HG02981 (cell line): ENCODE measurements at regions not wholly inside any gene's neighbourhood (a gene's known extent, or its start where the extent isn't known, plus 50 kb on each side); places are given as distances from the start of the nearest gene placed in this dataset.
"Not testable (repeated sequence)": the region's sequence is repeated elsewhere in the genome, so short reads cannot be mapped to it uniquely, and the experiment has no call there.

Experiments
- ATAC-seq: cut with Tn5 transposase; IDR thresholded peaks from one replicate; pipeline ENCODE4 v1.9.1; 2021; ENCODE audit warnings: mild to moderate bottlenecking, moderate library complexity; ENCODE audit not compliant: unreplicated experiment

- ATAC-seq = no peak
These were observed 486.6 kb upstream of the TENM3 start for GRCh38 chr4:181756451-181757095.

DNA sequence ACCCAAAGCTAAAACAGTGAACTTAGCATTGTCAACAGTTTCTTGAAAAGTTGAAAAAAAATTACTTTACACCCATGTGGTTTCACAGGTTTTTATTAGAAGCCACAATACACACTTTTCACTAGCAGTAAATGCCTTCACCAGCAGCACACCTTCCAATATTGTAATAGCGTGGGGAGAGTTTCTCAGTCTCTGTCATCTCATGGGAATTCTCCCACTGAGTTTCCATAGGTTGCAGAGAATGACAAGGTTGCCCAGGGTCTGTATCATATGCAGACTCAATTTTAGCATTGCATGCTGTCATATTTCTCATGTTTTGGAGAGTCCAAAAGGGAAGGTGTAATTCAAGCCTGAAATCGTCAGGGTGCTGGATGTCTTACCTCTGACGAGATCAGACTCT, 486.1 kb upstream of the TENM3 start:
- ATAC-seq = no peak

DNA sequence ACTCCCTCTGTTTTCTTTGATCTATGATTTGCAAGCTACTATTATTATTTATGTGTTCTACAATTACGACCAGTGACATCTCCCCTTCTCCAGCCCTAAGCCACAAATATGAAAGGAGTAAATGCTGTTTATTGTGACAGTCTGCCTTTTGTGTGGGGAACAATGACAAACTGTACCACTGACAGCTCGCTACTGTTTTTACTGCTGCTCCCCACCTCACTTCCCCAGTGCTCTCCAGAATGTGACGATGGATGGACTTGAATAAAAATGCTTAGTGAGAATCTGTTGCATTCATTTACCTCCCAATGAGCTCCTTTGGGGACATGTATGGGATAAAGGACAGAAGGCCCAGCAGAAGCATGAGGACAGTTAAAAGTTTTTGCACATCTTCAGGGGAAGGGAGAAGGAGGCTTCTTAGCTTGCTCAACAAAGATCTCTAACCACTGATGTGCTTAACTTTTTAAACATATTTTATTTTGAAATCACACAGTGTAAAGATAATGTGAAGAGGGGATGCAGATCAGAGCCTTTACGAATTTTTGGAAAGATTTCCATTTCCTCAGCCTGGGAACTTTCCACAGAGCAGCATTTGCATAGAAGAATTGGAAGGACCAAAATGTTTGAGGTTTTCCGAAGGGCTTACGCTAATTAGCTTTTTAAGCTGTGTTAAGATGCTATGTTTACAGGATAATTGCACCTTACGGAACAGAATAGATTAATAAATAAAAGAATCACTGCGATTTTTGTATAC, 485.1 kb upstream of the TENM3 start:
- no peak for ATAC-seq

DNA sequence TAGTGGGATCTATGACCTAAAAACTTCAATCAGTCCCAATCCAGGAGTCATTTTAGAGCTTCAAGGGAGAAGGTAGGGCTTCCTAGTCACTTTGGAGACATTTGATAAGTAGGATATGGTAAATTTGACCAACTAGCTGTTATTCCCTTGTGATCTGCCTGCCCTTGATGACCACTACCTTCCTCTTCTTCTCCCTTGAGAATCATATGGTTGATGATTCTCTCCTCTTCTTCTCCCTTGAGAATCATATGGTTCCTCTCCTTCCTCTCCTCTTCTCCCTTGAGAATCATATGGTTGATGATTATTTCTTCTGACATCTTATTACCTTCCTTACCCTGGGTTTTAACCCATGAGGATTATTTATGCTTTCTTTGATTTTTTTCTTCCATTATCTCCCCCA, 482.6 kb upstream of the TENM3 start:
- ATAC-seq = no peak

DNA sequence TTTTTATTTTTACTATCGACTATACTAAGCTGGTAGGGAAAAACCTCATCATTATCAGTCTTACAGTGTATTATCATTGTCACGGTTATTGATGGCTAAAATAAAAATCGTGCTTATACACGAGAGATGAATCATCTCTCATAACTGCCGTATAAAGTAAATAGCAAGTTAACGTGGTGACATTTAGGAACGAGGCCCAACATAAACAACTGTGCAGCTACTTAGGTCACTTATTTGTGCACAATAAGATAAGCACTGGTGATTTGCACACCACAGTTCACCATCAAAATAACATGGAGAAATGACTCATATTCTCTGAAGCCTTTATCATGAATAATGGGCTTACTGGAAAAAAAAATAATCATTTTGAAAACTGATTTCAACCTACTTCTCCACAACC, 482.0 kb upstream of the TENM3 start:
- no peak for ATAC-seq

DNA sequence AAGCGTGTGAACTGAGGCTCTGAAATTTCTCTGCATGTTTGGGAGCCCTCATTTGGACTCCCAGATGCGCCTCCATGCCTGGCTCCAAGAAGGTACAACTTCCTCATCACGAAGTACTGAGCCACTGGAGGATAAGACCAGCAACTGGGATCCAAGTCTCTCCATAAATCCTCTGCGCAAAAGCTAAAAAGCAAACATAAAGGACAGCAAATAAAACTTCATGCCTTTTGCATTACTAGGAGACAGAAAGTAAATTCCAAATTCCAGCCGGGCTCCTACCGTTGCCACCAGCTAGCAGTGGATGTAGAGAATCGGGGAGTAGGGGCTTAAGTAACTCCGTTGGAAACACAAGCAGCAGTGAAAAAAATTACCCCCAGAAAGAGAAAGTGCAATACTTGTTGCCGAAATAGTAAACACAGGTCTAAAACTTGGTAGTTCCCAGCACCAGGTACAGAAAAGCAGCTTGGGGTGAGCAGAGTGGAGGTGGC, 477.1 kb upstream of the TENM3 start:
- no peak for ATAC-seq

DNA sequence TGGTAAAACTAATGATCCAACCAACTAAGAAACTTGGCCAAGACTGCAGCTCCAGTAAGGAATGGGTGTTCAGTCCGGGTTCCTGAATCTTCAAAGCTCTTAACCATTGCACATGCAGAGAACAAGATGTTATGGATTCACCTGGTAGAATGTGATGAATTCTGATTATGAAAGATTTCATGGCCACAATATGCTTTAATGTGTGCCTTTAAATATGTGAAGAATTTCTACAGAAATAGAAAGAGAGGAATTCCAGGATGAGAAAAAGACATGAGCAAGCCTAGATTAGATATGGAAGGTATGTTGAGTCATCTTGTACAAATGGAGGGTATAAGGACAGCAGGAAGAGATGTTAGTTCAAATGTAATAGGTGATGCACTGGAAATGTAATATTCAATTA, 472.2 kb upstream of the TENM3 start:
- ATAC-seq = no peak

DNA sequence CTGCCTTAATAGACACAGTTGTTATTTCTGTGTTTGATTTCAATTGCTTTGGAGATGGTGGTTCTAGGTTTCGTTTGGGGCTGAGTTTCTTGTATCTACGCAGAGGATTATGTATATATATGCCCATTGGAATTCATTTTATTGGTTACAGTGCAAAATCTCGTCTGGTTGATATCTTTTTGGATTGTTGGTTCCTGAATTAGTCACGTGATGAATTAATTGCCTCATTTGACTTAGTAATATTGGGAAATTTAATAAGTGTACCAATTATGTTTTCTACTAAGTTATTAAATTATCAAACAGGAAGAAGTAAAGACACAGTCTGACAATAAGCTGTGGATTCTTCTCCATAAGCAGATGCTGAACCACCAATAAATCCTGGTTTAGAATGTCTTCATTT, 467.9 kb upstream of the TENM3 start:
- no peak for ATAC-seq

DNA sequence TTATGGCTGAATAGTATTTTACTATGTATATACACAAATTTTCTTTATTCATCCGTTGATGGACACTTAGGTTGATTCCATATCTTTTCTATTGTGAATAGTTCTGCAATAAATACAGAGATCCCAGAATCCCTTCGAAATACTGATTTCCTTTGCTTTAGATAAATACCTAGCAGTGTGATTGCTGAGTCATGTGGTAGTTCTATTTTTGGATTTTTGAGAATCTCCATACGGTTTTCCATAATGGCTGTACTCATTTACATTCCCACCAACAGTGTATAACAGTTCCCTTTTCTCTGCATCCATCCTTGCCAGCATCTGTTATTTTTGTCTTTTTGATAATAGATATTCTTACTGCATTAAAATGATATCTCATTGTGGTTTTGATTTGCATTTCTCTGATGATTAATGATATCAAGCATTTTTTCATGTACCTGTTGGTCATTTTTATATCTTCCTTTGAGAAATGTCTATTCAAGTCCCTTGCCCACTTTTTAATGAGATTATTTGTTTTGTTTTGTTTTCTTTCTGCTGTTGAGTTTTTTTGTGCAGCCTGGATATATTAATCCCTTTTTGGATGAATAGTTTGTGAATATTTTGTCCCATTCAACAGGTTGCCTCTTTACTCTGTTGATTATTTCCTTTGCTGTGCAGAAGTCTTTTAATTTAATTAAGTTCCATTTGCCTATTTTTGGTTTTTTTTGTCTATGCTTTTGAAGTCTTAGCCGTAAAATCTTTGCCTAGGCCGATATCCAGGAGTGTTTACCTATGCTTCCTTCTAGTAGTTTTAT, 466.7 kb upstream of the TENM3 start:
- ATAC-seq = no peak

- ATAC-seq = no peak
These were observed 465.7 kb upstream of the TENM3 start for GRCh38 chr4:181777518-181777917.

GRCh38 chr4:181784881-181785280, 458.3 kb upstream of the TENM3 start:
- no peak for ATAC-seq

GRCh38 chr4:181792641-181793040, 450.6 kb upstream of the TENM3 start:
- ATAC-seq = no peak

- no peak for ATAC-seq
These were observed 450.1 kb upstream of the TENM3 start for GRCh38 chr4:181793096-181793495.

DNA sequence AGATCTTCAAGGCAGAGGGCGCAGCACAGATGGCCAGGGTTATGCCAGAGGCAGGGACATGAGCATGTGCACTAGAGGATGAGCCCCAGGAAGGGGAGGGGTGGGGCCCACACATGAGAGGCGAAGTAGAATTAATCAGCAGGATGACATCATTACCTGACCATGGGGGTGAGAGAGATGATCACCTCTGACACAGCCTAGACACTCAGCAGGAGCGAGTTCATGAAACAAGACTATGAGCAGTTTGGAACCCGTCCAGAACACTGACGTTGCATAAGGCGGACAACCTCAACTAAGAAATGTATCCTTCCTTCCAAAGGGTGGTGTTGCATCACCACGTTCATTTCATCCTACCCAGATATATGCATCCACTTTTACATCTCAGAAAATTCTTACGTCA, 446.7 kb upstream of the TENM3 start:
- no peak for ATAC-seq

DNA sequence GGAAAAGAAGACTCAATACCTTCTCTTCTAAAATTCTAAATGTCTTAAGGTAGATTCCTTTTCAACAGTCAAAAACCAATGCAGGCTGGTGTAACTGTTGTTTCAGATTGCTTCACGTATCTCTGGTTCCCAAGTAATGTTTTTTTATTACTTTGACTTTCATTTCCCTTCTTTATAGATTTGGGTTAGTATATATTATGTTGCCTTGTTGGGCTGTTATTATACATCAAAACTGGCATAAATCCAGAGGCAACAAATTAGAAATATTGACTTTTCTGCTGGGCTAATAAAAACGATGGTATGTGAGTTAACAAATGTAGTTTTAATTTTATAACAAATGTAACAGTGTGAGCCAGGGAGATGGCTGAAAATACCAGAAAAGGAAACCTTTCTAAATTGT, 444.7 kb upstream of the TENM3 start:
- ATAC-seq = no peak

DNA sequence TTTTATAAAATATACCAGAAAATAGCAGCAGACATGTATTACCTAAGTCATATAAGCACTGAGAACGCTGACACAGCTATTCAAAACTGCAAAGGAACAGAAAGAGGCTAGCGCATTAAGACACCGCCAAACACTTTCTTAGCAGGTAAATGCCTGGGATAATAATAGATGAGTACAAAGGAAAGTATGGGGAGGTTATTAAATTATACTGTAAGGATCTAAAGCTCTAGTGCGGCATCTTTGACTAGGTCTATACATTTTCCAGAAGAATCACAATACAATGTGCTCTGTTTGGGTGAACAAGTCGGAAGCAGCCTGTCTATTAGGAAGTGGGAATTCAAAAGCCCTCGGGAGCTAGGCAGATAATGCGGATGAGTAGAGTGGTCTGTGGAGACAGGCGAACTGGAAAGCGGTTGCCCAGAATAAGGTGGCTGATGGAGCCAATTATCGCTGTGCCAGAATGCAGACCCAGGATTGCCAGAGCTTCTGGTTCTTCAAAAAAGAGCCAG, 443.6 kb upstream of the TENM3 start:
- ATAC-seq = no peak

GRCh38 chr4:181802207-181802606, 441.0 kb upstream of the TENM3 start:
- no peak for ATAC-seq

DNA sequence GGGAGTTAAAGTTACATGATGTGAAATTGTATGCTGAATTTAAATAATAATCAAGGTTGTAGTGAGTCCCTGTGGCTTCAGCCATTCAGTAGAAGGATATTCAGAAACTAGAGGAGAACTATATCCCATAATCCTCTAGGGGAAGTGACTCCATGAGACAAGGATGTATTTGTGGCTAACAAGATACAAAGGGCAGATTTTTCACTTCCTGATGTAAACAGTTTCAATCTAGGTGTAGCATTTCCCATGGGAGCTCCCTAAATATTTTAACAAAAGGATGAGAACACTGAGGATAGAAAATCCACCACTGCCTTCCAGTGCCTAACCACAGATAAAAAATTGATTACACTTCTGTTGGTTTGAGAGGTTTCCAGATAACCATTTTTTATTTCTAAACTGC, 435.4 kb upstream of the TENM3 start:
- ATAC-seq = no peak

DNA sequence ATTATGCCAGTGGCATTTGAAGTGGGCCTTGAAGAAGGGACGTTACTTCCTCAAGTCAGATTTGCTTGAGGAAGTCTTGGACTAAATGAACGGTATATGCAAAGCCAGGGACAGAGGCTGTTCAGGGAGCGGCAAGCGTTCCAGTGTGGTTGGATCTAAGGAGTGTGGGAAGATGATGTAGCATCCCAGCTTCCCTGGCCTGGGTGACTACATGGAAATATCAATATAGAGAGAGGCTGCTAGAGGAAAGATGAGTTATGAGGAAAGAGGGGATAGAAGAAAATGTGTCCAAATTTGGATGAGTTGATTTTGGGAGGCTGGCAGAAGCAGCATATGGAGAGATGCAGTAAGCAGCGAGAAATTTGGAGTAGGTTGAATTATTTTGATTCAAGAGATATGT, 432.5 kb upstream of the TENM3 start:
- no peak for ATAC-seq

- not testable (repeated sequence) for ATAC-seq
These were observed 431.7 kb upstream of the TENM3 start for GRCh38 chr4:181811550-181811949.

GRCh38 chr4:181819946-181820345, 423.3 kb upstream of the TENM3 start:
- no peak for ATAC-seq

DNA sequence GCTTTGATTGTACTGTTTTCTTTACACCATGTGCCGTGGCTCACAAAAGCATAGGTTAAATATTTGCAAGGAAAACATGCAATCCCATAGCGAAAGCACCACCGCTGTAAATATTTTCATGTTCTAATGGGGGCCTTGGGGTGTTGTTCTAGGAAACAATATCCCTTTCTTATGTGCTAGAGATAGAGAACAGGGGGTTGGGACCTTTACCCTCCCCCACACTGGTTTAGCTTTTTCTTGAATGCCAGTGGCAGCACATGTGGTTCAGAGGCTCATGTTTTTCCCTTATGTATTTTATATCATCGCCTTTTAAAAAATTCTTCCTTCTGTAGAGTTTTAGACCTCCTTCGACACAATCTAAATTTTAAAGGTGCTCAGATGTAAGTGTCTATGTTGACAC, 422.6 kb upstream of the TENM3 start:
- ATAC-seq = no peak
